GM10266 (cell line): ENCODE measurements at regions not wholly inside any gene's neighbourhood (a gene's known extent, or its start where the extent isn't known, plus 50 kb on each side); places are given as distances from the start of the nearest gene placed in this dataset.
"Not testable (repeated sequence)": the region's sequence is repeated elsewhere in the genome, so short reads cannot be mapped to it uniquely, and the experiment has no call there.

Experiments
- DNase-seq: peaks from one replicate; pipeline ENCODE4 v3.0.0; 2012; ENCODE audit errors: extremely low spot score
- CTCF ChIP-seq: IDR thresholded peaks from 2 replicates; pipeline ENCODE4 v1.5.1; 2012; ENCODE audit warnings: mild to moderate bottlenecking, low read depth; ENCODE audit not compliant: control insufficient read depth, insufficient read depth; ENCODE audit errors: missing control alignments

DNA sequence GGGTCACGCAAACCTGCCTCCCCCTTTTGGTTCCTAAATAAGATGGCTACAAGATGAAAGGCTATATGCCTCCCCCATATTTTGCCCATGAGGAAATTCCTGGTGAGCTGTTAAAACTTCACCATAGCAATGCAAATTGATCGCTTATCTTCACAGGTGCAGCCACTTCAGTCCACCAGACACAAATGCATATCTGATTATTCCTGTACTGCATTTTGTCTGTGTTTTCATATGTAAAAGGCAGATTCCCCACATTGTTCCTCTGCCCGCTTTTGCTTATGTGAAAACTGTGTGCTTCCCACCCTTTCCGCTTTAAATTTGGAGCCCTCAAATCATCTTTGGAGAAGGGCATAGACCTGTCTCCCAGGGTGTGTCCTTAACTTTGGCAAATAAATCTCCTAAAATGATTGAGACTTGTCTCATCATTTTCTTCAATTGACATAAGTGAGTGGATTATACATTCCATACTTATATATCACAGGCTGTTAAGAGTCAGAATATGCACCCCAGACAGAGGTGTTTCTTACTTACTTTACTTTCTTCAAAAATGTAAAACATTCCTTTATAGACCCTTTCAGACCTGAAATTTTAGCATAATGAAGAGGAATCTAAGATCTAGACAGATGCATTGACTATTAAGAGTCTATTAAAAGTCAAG, 116.4 kb downstream of the CASP12 start:
- no peak for TF ChIP-seq CTCF
- DNase-seq, result no peak

DNA sequence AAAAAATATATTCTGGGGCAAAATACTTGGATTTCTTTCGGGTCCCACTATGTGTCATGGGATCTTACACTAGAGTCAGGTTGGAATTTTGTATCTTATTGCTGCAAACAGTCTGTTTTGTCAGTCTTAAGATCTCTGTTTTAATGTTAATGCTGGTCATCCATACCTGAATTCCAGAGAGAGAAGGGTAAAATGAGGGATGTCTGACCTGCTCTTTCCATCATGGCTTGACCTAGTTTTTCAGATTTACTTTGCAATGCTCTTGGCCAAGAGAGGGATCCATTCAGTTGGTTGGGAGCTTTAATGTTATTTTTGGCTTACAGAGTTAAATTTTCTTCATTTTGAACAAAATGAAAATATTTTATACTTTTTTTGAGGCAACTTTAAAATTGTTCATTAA, 117.2 kb downstream of the CASP12 start:
- no peak for TF ChIP-seq CTCF
- DNase-seq, result no peak

- no peak for TF ChIP-seq CTCF
- no peak for DNase-seq
These were observed 121.6 kb downstream of the CASP12 start for GRCh38 chr11:104776501-104777170.

DNA sequence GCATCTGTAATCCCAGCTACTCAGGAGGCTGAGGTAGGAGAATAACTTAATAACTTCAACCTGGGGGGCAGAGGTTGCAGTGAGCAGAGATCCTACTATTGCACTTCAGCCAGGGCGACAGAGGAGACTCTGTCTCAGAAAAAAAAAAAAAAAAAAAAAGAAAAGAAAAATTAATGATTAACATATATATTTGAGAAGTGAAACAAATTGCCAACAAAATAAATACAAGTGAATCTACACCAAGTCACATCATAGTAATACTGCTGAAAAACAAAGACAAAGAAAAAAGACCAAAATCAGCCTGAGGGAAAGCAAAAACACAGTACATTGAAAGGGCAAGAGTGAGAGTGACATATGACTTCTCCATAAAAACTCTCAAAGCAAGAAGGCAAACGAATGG, 123.7 kb downstream of the CASP12 start:
- no peak for TF ChIP-seq CTCF
- DNase-seq, result no peak

DNA sequence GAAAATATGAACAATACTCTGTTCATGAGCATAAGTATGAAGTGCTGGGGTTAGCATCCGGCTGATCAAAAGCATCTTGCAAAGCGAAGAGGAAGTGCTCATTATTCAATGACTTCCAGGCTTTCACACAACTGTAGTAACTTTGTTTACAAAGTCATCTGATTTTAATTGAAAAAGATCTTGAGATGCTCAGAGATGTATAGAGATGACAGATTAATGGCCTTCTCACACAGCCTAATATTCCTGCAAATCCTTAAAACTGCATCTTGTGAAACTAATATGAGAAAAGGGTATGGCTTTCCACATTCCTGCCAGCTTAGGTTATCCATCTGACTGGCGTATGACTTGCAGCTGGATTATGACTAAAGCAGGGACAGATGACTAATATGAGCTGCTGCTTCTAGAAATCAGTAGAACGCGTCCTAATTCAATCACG, 125.4 kb downstream of the CASP12 start:
- TF ChIP-seq CTCF, result no peak
- DNase-seq, result no peak

- no peak for TF ChIP-seq CTCF
- DNase-seq, result no peak
These were observed 126.5 kb downstream of the CASP12 start for GRCh38 chr11:104771763-104772162.

- DNase-seq, result not testable (repeated sequence)
These were observed 127.2 kb downstream of the CASP12 start for GRCh38 chr11:104771046-104771445.
